ENCODE measurements at regions not wholly inside any gene's neighbourhood (a gene's known extent, or its start where the extent isn't known, plus 50 kb on each side); places are given as distances from the start of the nearest gene placed in this dataset.
A peak's percentile ranks its signal among the peaks of the same experiment; 100 is the strongest.

- H3K4me1 Mint-ChIP-seq = peaks cover 12 to 15% of the 10 kb centered on the region in 2 experiments
- Histone ChIP-seq H2AK5ac (ENCODE audit: insufficient read length, low read length) (no peak overlapping the region), H2BK12ac (ENCODE audit: insufficient read length, low read depth, low read length) (no peak overlapping the region), H3K9me3 (ENCODE audit: control insufficient read depth, low read depth, low read length) (no peaks in the 10 kb centered on the region), H3K56ac (ENCODE audit: insufficient read length, low read depth, low read length) (no peak overlapping the region), H3K18ac (ENCODE audit: insufficient read length, low read depth, low read length) (peak overlapping the region; percentile 80), H3K14ac (ENCODE audit: insufficient read depth, low read length) (peak overlapping the region; percentile 45; the same call in 1 of the 2 replicates), H2BK15ac (ENCODE audit: low read depth, low read length) (no peak overlapping the region), H3K27ac (ENCODE audit: insufficient read length, low read depth, low read length) (peak overlapping the region; percentile 58), H2AFZ (ENCODE audit: low read length) (no peak overlapping the region), H3K27me3 (ENCODE audit: insufficient read depth, low read length) (no peaks in the 10 kb centered on the region), H3K4ac (ENCODE audit: low read depth, low read length) (no peak overlapping the region), H3K23me2 (ENCODE audit: insufficient read length, low read depth, low read length, poor library complexity, severe bottlenecking) (no peaks in the 10 kb centered on the region), H2BK5ac (ENCODE audit: insufficient read length, low read length) (no peak overlapping the region), H2BK20ac (ENCODE audit: low read depth, low read length, poor library complexity, severe bottlenecking) (no peak overlapping the region), H3K79me2 (ENCODE audit: insufficient read depth, low read length) (no peaks in the 10 kb centered on the region), H4K91ac (ENCODE audit: insufficient read length, low read depth, low read length) (no peak overlapping the region), H2BK120ac (ENCODE audit: low read depth, low read length, poor library complexity, severe bottlenecking) (no peak overlapping the region), H3K4me2 (ENCODE audit: insufficient read depth, insufficient read length, low read length) (no peak overlapping the region), H3K9ac (ENCODE audit: extremely low read depth, insufficient read length, low read length) (no peak overlapping the region), H3K23ac (ENCODE audit: insufficient read length, low read depth, low read length) (no peak overlapping the region), H4K8ac (replicated peaks; ENCODE audit: insufficient read length, low read depth, low read length) (peak overlapping the region; percentile 63), H3K79me1 (ENCODE audit: insufficient read depth, low read depth, low read length, poor library complexity, severe bottlenecking) (no peaks in the 10 kb centered on the region), H4K5ac (ENCODE audit: insufficient read length, low read depth, low read length) (no peak overlapping the region), H3T11ph (ENCODE audit: low read length) (no peak overlapping the region), H4K20me1 (ENCODE audit: control insufficient read depth, insufficient read depth, insufficient read length) (no peaks in the 10 kb centered on the region), H3K4me1 (ENCODE audit: insufficient read depth, low read length) (peaks cover 3% of the 10 kb centered on the region; the same call in 1 of the 2 replicates)
- no peak overlapping the region for H3K4me3 Mint-ChIP-seq
- peak overlapping the region; percentile 46 to 82 (median 63); a peak in 6 of 7 replicates for H3K27ac Mint-ChIP-seq
- H3K9me3 Mint-ChIP-seq = no peaks in the 10 kb centered on the region
- 0 out of 7 replicates have a peak, but pooled peaks cover 0 to 2% (median 0%) of the 10 kb centered on the region in 3 experiments for H3K36me3 Mint-ChIP-seq (ENCODE audit: insufficient read depth in 1 of 3, low read depth in 3 of 3)
- H3K27me3 Mint-ChIP-seq (ENCODE audit: low read depth) = peaks cover 6% of the 10 kb centered on the region
- peak; percentile 90 for DNase-seq
- TF ChIP-seq, protein P1, sequence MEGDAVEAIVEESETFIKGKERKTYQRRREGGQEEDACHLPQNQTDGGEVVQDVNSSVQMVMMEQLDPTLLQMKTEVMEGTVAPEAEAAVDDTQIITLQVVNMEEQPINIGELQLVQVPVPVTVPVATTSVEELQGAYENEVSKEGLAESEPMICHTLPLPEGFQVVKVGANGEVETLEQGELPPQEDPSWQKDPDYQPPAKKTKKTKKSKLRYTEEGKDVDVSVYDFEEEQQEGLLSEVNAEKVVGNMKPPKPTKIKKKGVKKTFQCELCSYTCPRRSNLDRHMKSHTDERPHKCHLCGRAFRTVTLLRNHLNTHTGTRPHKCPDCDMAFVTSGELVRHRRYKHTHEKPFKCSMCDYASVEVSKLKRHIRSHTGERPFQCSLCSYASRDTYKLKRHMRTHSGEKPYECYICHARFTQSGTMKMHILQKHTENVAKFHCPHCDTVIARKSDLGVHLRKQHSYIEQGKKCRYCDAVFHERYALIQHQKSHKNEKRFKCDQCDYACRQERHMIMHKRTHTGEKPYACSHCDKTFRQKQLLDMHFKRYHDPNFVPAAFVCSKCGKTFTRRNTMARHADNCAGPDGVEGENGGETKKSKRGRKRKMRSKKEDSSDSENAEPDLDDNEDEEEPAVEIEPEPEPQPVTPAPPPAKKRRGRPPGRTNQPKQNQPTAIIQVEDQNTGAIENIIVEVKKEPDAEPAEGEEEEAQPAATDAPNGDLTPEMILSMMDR (conservative IDR thresholded peaks at IDR 0.05) = peak; percentile 76
- WGBS (ENCODE audit: extremely low coverage, insufficient read length, low lambda C conversion rate) = no CpG with 5 or more reads among the region's 9 CpGs
Measured at GRCh38 chr1:115545791-115546733, 95.7 kb upstream of the VANGL1 start.

Data from H9 (cell line).